SK-N-SH (cell line): ENCODE measurements at regions not wholly inside any gene's neighbourhood (a gene's known extent, or its start where the extent isn't known, plus 50 kb on each side); places are given as distances from the start of the nearest gene placed in this dataset.

Source experiments
- CTCF ChIA-PET: fragments of 300-600, 350-600 bp; formaldehyde crosslinking; extraction: SDS; loops from one replicate; lab custom pipeline; 2021; lab: Yijun Ruan, JAX
- POLR2A ChIA-PET: fragments of 350-600 bp; sonication (Branson Sonifier 250); formaldehyde crosslinking; extraction: SDS; loops from one replicate; lab custom pipeline; 2020; ENCODE audit warnings: antibody characterized with exemption, inconsistent platforms; lab: Yijun Ruan, JAX
- DNase-seq: peaks from one replicate; pipeline ENCODE4 v3.0.0; 2012
- H2AFZ ChIP-seq: fragments of 200-600 bp; sonication (generic); 2 replicates; pipeline ENCODE4 v1.8.1; 2016; ENCODE audit warnings: antibody characterized with exemption, mild to moderate bottlenecking, low read depth
- H3F3A ChIP-seq: fragments of 200-600 bp; sonication (generic); replicated peaks from 2 replicates; pipeline ENCODE3; 2016; ENCODE audit warnings: antibody characterized with exemption, mild to moderate bottlenecking; ENCODE audit not compliant: insufficient read depth
- H3K27ac ChIP-seq, 2 experiments: fragments of 200-500 bp in 1 of 2; fragments of 200-600 bp in 1 of 2; sonication (Bioruptor generic) in 1 of 2; sonication (generic), shearing (Covaris generic) in 1 of 2; 2 replicates each; pipeline versions ENCODE4 v1.5.1 to v1.6.1; 2014 to 2016; ENCODE audit warnings: low read depth in 2 of 2, inconsistent platforms in 1 of 2, low read length in 1 of 2, mild to moderate bottlenecking in 1 of 2, mixed read lengths in 1 of 2
- H3K27me3 ChIP-seq: fragments of 200-600 bp; sonication (generic), shearing (Covaris generic); 2 replicates; pipeline ENCODE4 v1.6.1; 2016; ENCODE audit warnings: mixed run types; ENCODE audit not compliant: insufficient read depth
- H3K36me3 ChIP-seq, 2 experiments: fragments of 200-500 bp in 1 of 2; fragments of 200-600 bp in 1 of 2; sonication (Bioruptor generic) in 1 of 2; sonication (generic) in 1 of 2; replicated peaks in 1 of 2; 2 replicates each; pipeline versions ENCODE3 to v1.5.1; 2014 to 2016; ENCODE audit warnings: low read length in 1 of 2, mild to moderate bottlenecking in 1 of 2; ENCODE audit not compliant: insufficient read depth in 2 of 2, control insufficient read depth in 1 of 2
- H3K4me1 ChIP-seq, 2 experiments: fragments of 200-500 bp in 1 of 2; fragments of 200-600 bp in 1 of 2; sonication (Bioruptor generic) in 1 of 2; sonication (generic), shearing (Covaris generic) in 1 of 2; 2 replicates each; pipeline versions ENCODE4 v1.5.1 to v1.6.1; 2014 to 2016; ENCODE audit warnings: low read depth in 1 of 2, low read length in 1 of 2, mixed run types in 1 of 2; ENCODE audit not compliant: insufficient read depth in 2 of 2, control insufficient read depth in 1 of 2
- H3K4me2 ChIP-seq: fragments of 200-600 bp; sonication (generic), shearing (Covaris generic); 2 replicates; pipeline ENCODE4 v1.6.1; 2017; ENCODE audit warnings: mixed run types
- H3K4me3 ChIP-seq, 2 experiments: fragments of 200-500 bp in 1 of 2; fragments of 200-600 bp in 1 of 2; sonication (Bioruptor generic) in 1 of 2; sonication (generic), shearing (Covaris generic) in 1 of 2; 2 replicates each; pipeline versions ENCODE4 v1.5.1 to v1.8.1; 2014 to 2016; ENCODE audit warnings: low read depth in 2 of 2, inconsistent platforms in 1 of 2, low read length in 1 of 2, mild to moderate bottlenecking in 1 of 2, mixed read lengths in 1 of 2, moderate library complexity in 1 of 2
- H3K79me2 ChIP-seq: fragments of 200-600 bp; sonication (generic); 2 replicates; pipeline ENCODE4 v1.8.1; 2017; ENCODE audit warnings: mild to moderate bottlenecking; ENCODE audit not compliant: insufficient read depth
- H3K9ac ChIP-seq: fragments of 200-600 bp; sonication (generic); 2 replicates; pipeline ENCODE4 v1.6.1; 2017; ENCODE audit warnings: mixed run types
- H3K9me2 ChIP-seq: fragments of 200-600 bp; sonication (generic); 2 replicates; pipeline ENCODE4 v1.6.1; 2017; ENCODE audit warnings: mixed run types
- H3K9me3 ChIP-seq: fragments of 200-600 bp; sonication (generic); 2 replicates; pipeline ENCODE4 v1.6.1; 2017; ENCODE audit warnings: mixed run types, mild to moderate bottlenecking, moderate library complexity
- H4K20me1 ChIP-seq: fragments of 200-600 bp; sonication (generic); 2 replicates; pipeline ENCODE4 v1.6.1; 2017; ENCODE audit warnings: mild to moderate bottlenecking, mixed run types; ENCODE audit not compliant: insufficient read depth
- CHD2 ChIP-seq: fragments of 150-350 bp; IDR thresholded peaks from 2 replicates; pipeline ENCODE4 v1.6.1; 2018; ENCODE audit warnings: low read length; ENCODE audit not compliant: partially characterized antibody
- EZH2phosphoT487 ChIP-seq: fragments of 200-600 bp; sonication (generic); IDR thresholded peaks from 2 replicates; pipeline ENCODE4 v1.6.1; 2017; ENCODE audit warnings: low read depth, mixed run types, mild to moderate bottlenecking, antibody characterized with exemption, moderate library complexity, borderline replicate concordance
- FOXM1 ChIP-seq: IDR thresholded peaks from 2 replicates; pipeline ENCODE4 v1.4.0; 2012; ENCODE audit warnings: low read depth, mild to moderate bottlenecking
- JUND ChIP-seq: IDR thresholded peaks from 2 replicates; pipeline ENCODE4 v1.4.0; 2012
- MEF2A ChIP-seq: IDR thresholded peaks from 2 replicates; pipeline ENCODE4 v1.4.0; 2012; ENCODE audit warnings: low read depth, borderline replicate concordance
- MXI1 ChIP-seq: IDR thresholded peaks from 2 replicates; pipeline ENCODE4 v1.6.1; 2012; ENCODE audit warnings: mild to moderate bottlenecking, low read depth, low read length, improper control_type of control experiment
- RAD21 ChIP-seq: IDR thresholded peaks from 2 replicates; pipeline ENCODE4 v1.6.1; 2012; ENCODE audit warnings: mild to moderate bottlenecking, low read length
- RCOR1 ChIP-seq: fragments of 150-350 bp; IDR thresholded peaks from 2 replicates; pipeline ENCODE4 v1.6.1; 2017; ENCODE audit warnings: antibody characterized with exemption, low read length
- RXRA ChIP-seq: IDR thresholded peaks from 2 replicates; pipeline ENCODE4 v1.4.0; 2012; ENCODE audit warnings: low read depth, mild to moderate bottlenecking, borderline replicate concordance
- SIN3A ChIP-seq: IDR thresholded peaks from 2 replicates; pipeline ENCODE4 v1.6.1; 2012; ENCODE audit warnings: low read depth, mild to moderate bottlenecking, low read length, moderate library complexity, borderline replicate concordance
- SMC3 ChIP-seq: IDR thresholded peaks from 2 replicates; pipeline ENCODE4 v1.6.1; 2012; ENCODE audit warnings: low read depth, low read length, improper control_type of control experiment
- TAF1 ChIP-seq: IDR thresholded peaks from 2 replicates; pipeline ENCODE4 v1.6.1; 2012; ENCODE audit warnings: low read depth, mild to moderate bottlenecking, low read length, moderate library complexity, borderline replicate concordance
- TCF12 ChIP-seq: IDR thresholded peaks from 2 replicates; pipeline ENCODE4 v1.4.0; 2012
- TEAD4 ChIP-seq: IDR thresholded peaks from 2 replicates; pipeline ENCODE4 v1.4.0; 2012; ENCODE audit warnings: mild to moderate bottlenecking, borderline replicate concordance; ENCODE audit not compliant: insufficient read depth
- WGBS: methylation state at CpG from one replicate; pipeline ENCODE4 v1.1.6; 2017; ENCODE audit warnings: low lambda C conversion rate; 5-methylcytosine and 5-hydroxymethylcytosine counted together
- TF ChIP-seq, protein P1 (sequence below): IDR thresholded peaks from 2 replicates; pipeline ENCODE4 v1.6.1; 2012; ENCODE audit warnings: mild to moderate bottlenecking, low read depth, low read length, moderate library complexity

- DNase-seq: no peak
- Histone ChIP-seq H3K36me3 (no peaks in the 10 kb centered on the region), H3K79me2 (no peaks in the 10 kb centered on the region), H3K27me3 (no peaks in the 10 kb centered on the region; the same call in 1 of the 2 replicates), H2AFZ (no peak overlapping the region), H3K9me2 (no peaks in the 10 kb centered on the region), H3K4me3 (no peak overlapping the region), H3K4me1 (no peaks in the 10 kb centered on the region; a peak in 1 of 4 replicates), H3K27ac (no peak overlapping the region), H3K9me3 (no peaks in the 10 kb centered on the region), H3K9ac (no peak overlapping the region), H3K4me2 (no peak overlapping the region), H4K20me1 (no peaks in the 10 kb centered on the region), H3F3A (no peaks in the 10 kb centered on the region)
- POLR2A ChIA-PET: no interaction called here
- CTCF ChIA-PET: no interaction called here
- WGBS: 53% methylated on average over 3 of the region's 3 CpGs
- TF ChIP-seq TEAD4: no peak
- TF ChIP-seq MXI1: no peak
- TF ChIP-seq JUND: no peak
- TF ChIP-seq TCF12: no peak
- no peak for TF ChIP-seq MEF2A
- TF ChIP-seq RAD21: no peak
- TF ChIP-seq TAF1: no peak
- no peak for TF ChIP-seq CHD2
- TF ChIP-seq FOXM1: no peak
- no peak for TF ChIP-seq RXRA
- TF ChIP-seq EZH2phosphoT487: no peak
- no peak for TF ChIP-seq SIN3A
- TF ChIP-seq, protein P1, sequence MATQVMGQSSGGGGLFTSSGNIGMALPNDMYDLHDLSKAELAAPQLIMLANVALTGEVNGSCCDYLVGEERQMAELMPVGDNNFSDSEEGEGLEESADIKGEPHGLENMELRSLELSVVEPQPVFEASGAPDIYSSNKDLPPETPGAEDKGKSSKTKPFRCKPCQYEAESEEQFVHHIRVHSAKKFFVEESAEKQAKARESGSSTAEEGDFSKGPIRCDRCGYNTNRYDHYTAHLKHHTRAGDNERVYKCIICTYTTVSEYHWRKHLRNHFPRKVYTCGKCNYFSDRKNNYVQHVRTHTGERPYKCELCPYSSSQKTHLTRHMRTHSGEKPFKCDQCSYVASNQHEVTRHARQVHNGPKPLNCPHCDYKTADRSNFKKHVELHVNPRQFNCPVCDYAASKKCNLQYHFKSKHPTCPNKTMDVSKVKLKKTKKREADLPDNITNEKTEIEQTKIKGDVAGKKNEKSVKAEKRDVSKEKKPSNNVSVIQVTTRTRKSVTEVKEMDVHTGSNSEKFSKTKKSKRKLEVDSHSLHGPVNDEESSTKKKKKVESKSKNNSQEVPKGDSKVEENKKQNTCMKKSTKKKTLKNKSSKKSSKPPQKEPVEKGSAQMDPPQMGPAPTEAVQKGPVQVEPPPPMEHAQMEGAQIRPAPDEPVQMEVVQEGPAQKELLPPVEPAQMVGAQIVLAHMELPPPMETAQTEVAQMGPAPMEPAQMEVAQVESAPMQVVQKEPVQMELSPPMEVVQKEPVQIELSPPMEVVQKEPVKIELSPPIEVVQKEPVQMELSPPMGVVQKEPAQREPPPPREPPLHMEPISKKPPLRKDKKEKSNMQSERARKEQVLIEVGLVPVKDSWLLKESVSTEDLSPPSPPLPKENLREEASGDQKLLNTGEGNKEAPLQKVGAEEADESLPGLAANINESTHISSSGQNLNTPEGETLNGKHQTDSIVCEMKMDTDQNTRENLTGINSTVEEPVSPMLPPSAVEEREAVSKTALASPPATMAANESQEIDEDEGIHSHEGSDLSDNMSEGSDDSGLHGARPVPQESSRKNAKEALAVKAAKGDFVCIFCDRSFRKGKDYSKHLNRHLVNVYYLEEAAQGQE: no peak
- TF ChIP-seq SMC3: no peak
- TF ChIP-seq RCOR1: no peak
These were observed 181.8 kb downstream of the CSNK2A3 start for GRCh38 chr11:11171285-11171684.

DNA sequence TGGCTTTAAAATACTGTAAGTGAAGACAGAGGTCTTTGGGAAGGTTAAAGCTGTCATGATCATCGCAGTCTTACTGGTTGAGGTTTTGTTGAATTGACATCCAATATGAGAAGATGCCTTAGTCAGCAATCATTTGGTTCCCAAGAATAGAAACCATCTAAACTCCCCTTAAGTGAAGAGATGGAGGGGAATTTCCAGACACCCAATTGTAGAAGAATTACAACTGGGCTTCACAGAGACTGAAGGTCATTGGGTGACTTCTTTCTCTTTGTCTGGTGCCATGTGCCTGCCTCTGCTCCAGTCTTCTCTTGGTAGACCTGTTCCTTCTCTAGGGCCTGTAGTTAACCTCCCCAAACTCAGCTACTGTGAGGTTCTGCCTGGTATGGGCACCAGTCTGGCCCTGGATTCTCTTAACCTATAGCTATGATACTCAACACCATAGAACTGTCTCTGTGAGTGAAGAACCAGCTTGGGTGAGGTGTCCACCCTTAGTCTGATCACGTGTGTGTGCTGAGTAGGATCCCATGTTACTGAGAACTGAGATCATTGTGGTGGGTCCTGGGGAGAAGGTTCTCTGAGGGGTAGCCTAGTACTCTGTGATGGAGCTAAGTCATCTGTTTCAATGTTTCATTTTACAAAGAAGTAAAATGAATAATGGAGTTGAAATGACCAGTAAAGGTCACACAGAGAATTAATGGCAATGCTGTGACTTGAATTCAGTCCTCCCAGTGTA, 182.5 kb downstream of the CSNK2A3 start:
- Histone ChIP-seq H3K4me2 (no peak overlapping the region), H3K36me3 (no peaks in the 10 kb centered on the region), H3F3A (no peaks in the 10 kb centered on the region), H3K9me3 (no peaks in the 10 kb centered on the region), H3K4me1 (no peaks in the 10 kb centered on the region; a peak in 1 of 4 replicates), H3K27me3 (no peaks in the 10 kb centered on the region; the same call in 1 of the 2 replicates), H3K9me2 (no peaks in the 10 kb centered on the region), H3K27ac (no peak overlapping the region), H3K79me2 (no peaks in the 10 kb centered on the region), H2AFZ (no peak overlapping the region), H4K20me1 (no peaks in the 10 kb centered on the region), H3K4me3 (no peak overlapping the region), H3K9ac (no peak overlapping the region)
- ChIA-PET CTCF (interaction anchor here (0.6 kb wide), 1 partner anchor 1983 kb away, joined by 3 read pairs; no protein-coding TSS in a partner anchor), POLR2A (no interaction called here)
- 25% methylated on average over 2 of the region's 2 CpGs for WGBS
- no peak for DNase-seq
- no peak for TF ChIP-seq EZH2phosphoT487
- TF ChIP-seq TCF12: no peak
